DND-41 (cell line): ENCODE measurements at regions not wholly inside any gene's neighbourhood (a gene's known extent, or its start where the extent isn't known, plus 50 kb on each side); places are given as distances from the start of the nearest gene placed in this dataset.
"Not testable (repeated sequence)": the region's sequence is repeated elsewhere in the genome, so short reads cannot be mapped to it uniquely, and the experiment has no call there.

ENCODE experiments used
- ATAC-seq: fragments of 200-7000 bp; cut with Tn5 transposase; 3 replicates; pipeline ENCODE4 v1.9.1; 2021; ENCODE audit warnings: low read depth; ENCODE audit not compliant: insufficient read depth
- DNase-seq: peaks from one replicate; pipeline ENCODE4 v3.0.0-alpha.2; 2020
- H2AFZ ChIP-seq: 2 replicates; pipeline ENCODE4 v1.6.0; 2012; ENCODE audit warnings: low read depth, low read length
- H3K27ac ChIP-seq: 2 replicates; pipeline ENCODE4 v1.5.1; 2012; ENCODE audit warnings: low read length, inconsistent platforms
- H3K27me3 ChIP-seq: fragments of 200-600 bp; sonication (generic); 2 replicates; pipeline ENCODE4 v1.6.0; 2012; ENCODE audit warnings: low read length, mild to moderate bottlenecking, inconsistent platforms; ENCODE audit not compliant: insufficient read depth, poor library complexity
- H3K36me3 ChIP-seq: 2 replicates; pipeline ENCODE4 v1.5.1; 2012; ENCODE audit warnings: low read length, inconsistent platforms; ENCODE audit not compliant: insufficient read depth
- H3K4me1 ChIP-seq: 2 replicates; pipeline ENCODE4 v1.5.1; 2012; ENCODE audit warnings: mild to moderate bottlenecking, low read length; ENCODE audit not compliant: insufficient read depth
- H3K4me2 ChIP-seq: 2 replicates; pipeline ENCODE4 v1.6.0; 2012; ENCODE audit warnings: mild to moderate bottlenecking, moderate library complexity, low read length, inconsistent platforms; ENCODE audit not compliant: insufficient read depth
- H3K4me3 ChIP-seq, 2 experiments: fragments of 200-600 bp in 1 of 2; shearing (Covaris generic) in 1 of 2; 2 replicates each; pipeline ENCODE4 v1.5.1; 2012 to 2016; ENCODE audit warnings: inconsistent platforms in 2 of 2, low read length in 2 of 2, mild to moderate bottlenecking in 2 of 2, low read depth in 1 of 2, moderate library complexity in 1 of 2
- H3K79me2 ChIP-seq: 2 replicates; pipeline ENCODE4 v1.6.0; 2012; ENCODE audit warnings: low read length, inconsistent platforms; ENCODE audit not compliant: insufficient read depth
- H3K9ac ChIP-seq: 2 replicates; pipeline ENCODE4 v1.6.0; 2012; ENCODE audit warnings: low read depth, mild to moderate bottlenecking, inconsistent platforms, low read length, moderate library complexity
- H3K9me3 ChIP-seq: 2 replicates; pipeline ENCODE4 v1.5.1; 2012; ENCODE audit warnings: low read length, moderate library complexity, mild to moderate bottlenecking, inconsistent platforms; ENCODE audit not compliant: insufficient read depth, severe bottlenecking
- H4K20me1 ChIP-seq: 2 replicates; pipeline ENCODE4 v1.6.0; 2012; ENCODE audit warnings: low read length; ENCODE audit not compliant: insufficient read depth
- CTCF ChIP-seq: IDR thresholded peaks from 2 replicates; pipeline ENCODE4 v1.5.1; 2012; ENCODE audit warnings: borderline replicate concordance, low read length, moderate library complexity, mild to moderate bottlenecking; ENCODE audit not compliant: poor library complexity, severe bottlenecking; ENCODE audit errors: extremely low read depth
- EZH2 ChIP-seq: IDR thresholded peaks from 3 replicates; pipeline ENCODE4 v1.6.1; 2012; ENCODE audit warnings: borderline replicate concordance, low read depth, mild to moderate bottlenecking, moderate library complexity, low read length, inconsistent platforms; ENCODE audit not compliant: severe bottlenecking

GRCh38 chr17:70434536-70435490 is 265.5 kb downstream of the KCNJ2 start:
- Histone ChIP-seq H2AFZ (no peak overlapping the region), H3K9ac (no peak overlapping the region), H3K4me1 (no peaks in the 10 kb centered on the region), H3K4me3 (no peak overlapping the region), H3K27ac (no peak overlapping the region), H3K27me3 (no peaks in the 10 kb centered on the region), H3K9me3 (no peaks in the 10 kb centered on the region), H3K4me2 (no peak overlapping the region), H3K79me2 (no peaks in the 10 kb centered on the region), H4K20me1 (no peaks in the 10 kb centered on the region), H3K36me3 (no peaks in the 10 kb centered on the region)
- no peak for ATAC-seq
- TF ChIP-seq CTCF (no peak), EZH2 (no peak)
- no peak for DNase-seq

GRCh38 chr17:70437656-70438055 is 268.3 kb downstream of the KCNJ2 start:
- Histone ChIP-seq H3K27ac (no peak overlapping the region), H3K4me3 (no peak overlapping the region), H3K4me2 (no peak overlapping the region), H3K36me3 (no peaks in the 10 kb centered on the region), H3K27me3 (no peaks in the 10 kb centered on the region), H3K9me3 (no peaks in the 10 kb centered on the region), H2AFZ (no peak overlapping the region), H3K4me1 (no peaks in the 10 kb centered on the region), H3K79me2 (no peaks in the 10 kb centered on the region), H4K20me1 (no peaks in the 10 kb centered on the region), H3K9ac (no peak overlapping the region)
- no peak for ATAC-seq
- no peak for DNase-seq
- TF ChIP-seq EZH2: no peak

- H3K4me1 ChIP-seq: no peaks in the 10 kb centered on the region
- H3K9me3 ChIP-seq: no peaks in the 10 kb centered on the region
- H2AFZ ChIP-seq: no peak overlapping the region
- H3K27me3 ChIP-seq: no peaks in the 10 kb centered on the region
- no peak overlapping the region for H3K4me3 ChIP-seq
- H3K27ac ChIP-seq: no peak overlapping the region
- H3K4me2 ChIP-seq: no peak overlapping the region
- no peak for DNase-seq
- no peaks in the 10 kb centered on the region for H4K20me1 ChIP-seq
- ATAC-seq: no peak
- H3K36me3 ChIP-seq: no peaks in the 10 kb centered on the region
- H3K79me2 ChIP-seq: no peaks in the 10 kb centered on the region
- TF ChIP-seq EZH2: no peak
- TF ChIP-seq CTCF: no peak
- no peak overlapping the region for H3K9ac ChIP-seq
Measured at GRCh38 chr17:70446446-70446845, 277.1 kb downstream of the KCNJ2 start.

- H3K9me3 ChIP-seq: no peaks in the 10 kb centered on the region
- H3K4me2 ChIP-seq: no peak overlapping the region
- TF ChIP-seq CTCF: no peak
- no peak for TF ChIP-seq EZH2
- DNase-seq: no peak
- no peak for ATAC-seq
- no peaks in the 10 kb centered on the region for H3K4me1 ChIP-seq
- no peaks in the 10 kb centered on the region for H3K36me3 ChIP-seq
- H3K79me2 ChIP-seq: no peaks in the 10 kb centered on the region
- H3K27me3 ChIP-seq: no peaks in the 10 kb centered on the region
- H2AFZ ChIP-seq: no peak overlapping the region
- H4K20me1 ChIP-seq: no peaks in the 10 kb centered on the region
- H3K9ac ChIP-seq: no peak overlapping the region
- H3K27ac ChIP-seq: no peak overlapping the region
- H3K4me3 ChIP-seq: no peak overlapping the region
Measured at GRCh38 chr17:70447588-70447987, 278.3 kb downstream of the KCNJ2 start.

- ATAC-seq, H3K36me3 ChIP-seq, H3K4me2 ChIP-seq, H2AFZ ChIP-seq, DNase-seq, H3K4me1 ChIP-seq, H4K20me1 ChIP-seq, H3K4me3 ChIP-seq, H3K27me3 ChIP-seq, H3K27ac ChIP-seq, H3K9ac ChIP-seq, H3K9me3 ChIP-seq, H3K79me2 ChIP-seq: not testable (repeated sequence)
Measured at GRCh38 chr17:70453075-70453474, 283.7 kb downstream of the KCNJ2 start.
